ENCODE measurements at regions not wholly inside any gene's neighbourhood (a gene's known extent, or its start where the extent isn't known, plus 50 kb on each side); places are given as distances from the start of the nearest gene placed in this dataset.

- no peak for TF ChIP-seq CTCF (IDR thresholded peaks at IDR 0.05; ENCODE audit: control insufficient read depth, extremely low read depth, insufficient read depth)
- no peak overlapping the region for H3K4me3 ChIP-seq (ENCODE audit: low read depth, low read length)
- DNase-seq (ENCODE audit: low read depth): no peak
These were observed 177.4 kb upstream of the FN1 start for GRCh38 chr2:215613280-215613679.

GRCh38 chr2:215612786-215613185 lies 176.9 kb upstream of the FN1 start:
- DNase-seq (ENCODE audit: low read depth): no peak
- no peak overlapping the region for H3K4me3 ChIP-seq (ENCODE audit: low read depth, low read length)
- TF ChIP-seq CTCF (IDR thresholded peaks at IDR 0.05; ENCODE audit: control insufficient read depth, extremely low read depth, insufficient read depth): no peak

- H3K4me3 ChIP-seq (ENCODE audit: low read depth, low read length): no peak overlapping the region
- DNase-seq (ENCODE audit: low read depth): no peak
- no peak for TF ChIP-seq CTCF (IDR thresholded peaks at IDR 0.05; ENCODE audit: control insufficient read depth, extremely low read depth, insufficient read depth)
These were observed 175.9 kb upstream of the FN1 start for GRCh38 chr2:215611609-215612386.

GRCh38 chr2:215609089-215610032 lies 173.5 kb upstream of the FN1 start:
- no peak overlapping the region for H3K4me3 ChIP-seq (ENCODE audit: low read depth, low read length)
- no peak for DNase-seq (ENCODE audit: low read depth)
- TF ChIP-seq CTCF (IDR thresholded peaks at IDR 0.05; ENCODE audit: control insufficient read depth, extremely low read depth, insufficient read depth): no peak

- no peak for DNase-seq (ENCODE audit: low read depth)
- no peak for TF ChIP-seq CTCF (IDR thresholded peaks at IDR 0.05; ENCODE audit: control insufficient read depth, extremely low read depth, insufficient read depth)
These were observed 171.9 kb upstream of the FN1 start for GRCh38 chr2:215607766-215608165.

GRCh38 chr2:215606219-215606618 lies 170.4 kb upstream of the FN1 start:
- H3K4me3 ChIP-seq (ENCODE audit: low read depth, low read length): no peak overlapping the region
- no peak for TF ChIP-seq CTCF (IDR thresholded peaks at IDR 0.05; ENCODE audit: control insufficient read depth, extremely low read depth, insufficient read depth)
- DNase-seq (ENCODE audit: low read depth): no peak

More at GRCh38 chr2:215607766-215608165, 171.9 kb upstream of the FN1 start:
- no peak overlapping the region for H3K4me3 ChIP-seq (ENCODE audit: low read depth, low read length)
